SK-N-SH treated with all-trans-retinoic acid at 6 μM for 48 hours (cell line): ENCODE measurements at regions not wholly inside any gene's neighbourhood (a gene's known extent, or its start where the extent isn't known, plus 50 kb on each side); places are given as distances from the start of the nearest gene placed in this dataset.

Experiments
- ATAC-seq: fragments of 200-7000 bp; cut with Tn5 transposase; 3 replicates; pipeline ENCODE4 v1.9.1; 2020; ENCODE audit warnings: mild to moderate bottlenecking, moderate library complexity
- ARNTL ChIP-seq: fragments of 450-650 bp; formaldehyde crosslinking; IDR thresholded peaks from 2 replicates; pipeline ENCODE4 v1.5.0; 2020; ENCODE audit warnings: low read depth, mild to moderate bottlenecking, moderate library complexity, borderline replicate concordance
- CREB5 ChIP-seq: fragments of 250-450 bp; sonication (Bioruptor Pico); IDR thresholded peaks from 2 replicates; pipeline ENCODE4 v1.5.1; 2020; ENCODE audit warnings: low read depth, mild to moderate bottlenecking, moderate library complexity
- CSDC2 ChIP-seq: fragments of 250-450 bp; sonication (Bioruptor Pico); IDR thresholded peaks from 2 replicates; pipeline ENCODE4 v1.5.0; 2020; ENCODE audit warnings: mild to moderate bottlenecking, moderate library complexity
- CSRNP3 ChIP-seq: fragments of 250-450 bp; sonication (Bioruptor Pico); IDR thresholded peaks from 2 replicates; pipeline ENCODE4 v1.5.1; 2021; ENCODE audit warnings: mild to moderate bottlenecking, moderate library complexity
- ESRRG ChIP-seq: fragments of 250-450 bp; sonication (Bioruptor Pico); IDR thresholded peaks from 2 replicates; pipeline ENCODE4 v1.6.1; 2021; ENCODE audit warnings: mild to moderate bottlenecking
- GLIS3 ChIP-seq: fragments of 250-450 bp; sonication (Bioruptor Pico); IDR thresholded peaks from 2 replicates; pipeline ENCODE4 v1.5.0; 2020; ENCODE audit warnings: mild to moderate bottlenecking, moderate library complexity
- ISL1 ChIP-seq: fragments of 250-450 bp; sonication (Bioruptor Pico); IDR thresholded peaks from 2 replicates; pipeline ENCODE4 v2.1.2; 2022; ENCODE audit warnings: mild to moderate bottlenecking, moderate library complexity
- OSR1 ChIP-seq: fragments of 250-450 bp; sonication (Bioruptor Pico); IDR thresholded peaks from 2 replicates; pipeline ENCODE4 v1.8.0; 2022; ENCODE audit warnings: moderate library complexity, mild to moderate bottlenecking, inconsistent platforms
- POU6F1 ChIP-seq: fragments of 250-450 bp; sonication (Bioruptor Pico); IDR thresholded peaks from 2 replicates; pipeline ENCODE4 v1.8.0; 2021; ENCODE audit warnings: low read depth, mild to moderate bottlenecking, moderate library complexity, borderline replicate concordance
- PPARA ChIP-seq: fragments of 250-450 bp; sonication (Bioruptor Pico); IDR thresholded peaks from 2 replicates; pipeline ENCODE4 v1.5.0; 2020; ENCODE audit warnings: mild to moderate bottlenecking, borderline replicate concordance
- TCF4 ChIP-seq: fragments of 250-450 bp; sonication (Bioruptor Pico); IDR thresholded peaks from 2 replicates; pipeline ENCODE4 v1.8.0; 2021; ENCODE audit warnings: mild to moderate bottlenecking, moderate library complexity, borderline replicate concordance
- TOX ChIP-seq: fragments of 250-450 bp; sonication (Bioruptor Pico); IDR thresholded peaks from 2 replicates; pipeline ENCODE4 v1.8.0; 2021; ENCODE audit warnings: mild to moderate bottlenecking, moderate library complexity, borderline replicate concordance
- TSHZ2 ChIP-seq: fragments of 250-450 bp; sonication (Bioruptor Pico); IDR thresholded peaks from 2 replicates; pipeline ENCODE4 v1.5.0; 2020; ENCODE audit warnings: mild to moderate bottlenecking, moderate library complexity
- ZFP30 ChIP-seq: fragments of 450-650 bp; formaldehyde crosslinking; IDR thresholded peaks from 2 replicates; pipeline ENCODE4 v1.5.0; 2022; ENCODE audit warnings: mild to moderate bottlenecking, moderate library complexity
- ZNF565 ChIP-seq: fragments of 450-650 bp; formaldehyde crosslinking; conservative IDR thresholded peaks from 2 replicates; pipeline ENCODE4 v1.5.0; 2020; ENCODE audit warnings: low read depth, mild to moderate bottlenecking, moderate library complexity
- ZNF8 ChIP-seq: fragments of 450-650 bp; formaldehyde crosslinking; IDR thresholded peaks from 2 replicates; pipeline ENCODE4 v1.5.0; 2020; ENCODE audit warnings: mild to moderate bottlenecking, moderate library complexity

GRCh38 chr3:94985778-94986177, 922.9 kb downstream of the NSUN3 start:
- TF ChIP-seq TCF4 (CRISPR knock-in tag) (no peak), ISL1 (CRISPR knock-in tag) (peak; percentile 20; the same call in 1 of the 2 replicates)
- TF ChIP-seq, all 23 proteins: peak for 1
- ATAC-seq: no peak

GRCh38 chr3:94990952-94991705, 928.3 kb downstream of the NSUN3 start:
- TF ChIP-seq POU6F1 (CRISPR knock-in tag) (no peak), OSR1 (CRISPR knock-in tag) (no peak), ZNF8 (no peak), ZFP30 (CRISPR knock-in tag) (no peak), ZNF565 (CRISPR knock-in tag) (no peak), GLIS3 (CRISPR knock-in tag) (no peak)
- no peak for ATAC-seq

- no peak for ATAC-seq
- TF ChIP-seq POU6F1 (CRISPR knock-in tag): no peak
- TF ChIP-seq CREB5 (CRISPR knock-in tag): no peak
- TF ChIP-seq ZNF565 (CRISPR knock-in tag): no peak
- no peak for TF ChIP-seq ARNTL (CRISPR knock-in tag)
- no peak for TF ChIP-seq CSDC2 (CRISPR knock-in tag)
- TF ChIP-seq ISL1 (CRISPR knock-in tag): no peak
- TF ChIP-seq OSR1 (CRISPR knock-in tag): no peak
- TF ChIP-seq PPARA: no peak
- TF ChIP-seq TSHZ2 (CRISPR knock-in tag): no peak
- TF ChIP-seq TCF4 (CRISPR knock-in tag): no peak
- no peak for TF ChIP-seq CSRNP3 (CRISPR knock-in tag)
- TF ChIP-seq TOX (CRISPR knock-in tag): no peak
Observed at GRCh38 chr3:94996743-94997142, 933.9 kb downstream of the NSUN3 start.

GRCh38 chr3:95002438-95003046, 939.7 kb downstream of the NSUN3 start:
- TF ChIP-seq TSHZ2 (CRISPR knock-in tag): no peak; the same call in 1 of the 2 replicates
- TF ChIP-seq GLIS3 (CRISPR knock-in tag): no peak
- no peak for TF ChIP-seq ZFP30 (CRISPR knock-in tag)
- TF ChIP-seq TCF4 (CRISPR knock-in tag): peak; percentile 54; the same call in 1 of the 2 replicates
- TF ChIP-seq CSDC2 (CRISPR knock-in tag): no peak
- no peak for TF ChIP-seq ESRRG (CRISPR knock-in tag)
- ATAC-seq: no peak
